Ectodermal cell (in vitro differentiated cells): ENCODE measurements at regions not wholly inside any gene's neighbourhood (a gene's known extent, or its start where the extent isn't known, plus 50 kb on each side); places are given as distances from the start of the nearest gene placed in this dataset.

Source experiments
- H3K27ac ChIP-seq: 2 replicates; pipeline ENCODE4 v1.7.0; 2013; ENCODE audit warnings: mild to moderate bottlenecking, low read depth, low read length; ENCODE audit not compliant: insufficient read depth, poor library complexity, severe bottlenecking
- H3K27me3 ChIP-seq: 2 replicates; pipeline ENCODE4 v1.7.0; 2013; ENCODE audit warnings: mild to moderate bottlenecking, low read length; ENCODE audit not compliant: insufficient read depth, control insufficient read depth, poor library complexity, severe bottlenecking
- H3K36me3 ChIP-seq: one replicate; pipeline ENCODE4 v1.7.0; 2013; ENCODE audit warnings: low read length; ENCODE audit not compliant: control insufficient read depth, insufficient read depth
- H3K4me1 ChIP-seq: one replicate; pipeline ENCODE4 v1.7.0; 2013; ENCODE audit warnings: low read length; ENCODE audit not compliant: control insufficient read depth, insufficient read depth
- H3K4me3 ChIP-seq: 2 replicates; pipeline ENCODE4 v1.7.0; 2013; ENCODE audit warnings: low read depth, low read length, control low read depth; ENCODE audit not compliant: insufficient read depth
- H3K9me3 ChIP-seq: 2 replicates; pipeline ENCODE4 v1.7.0; 2013; ENCODE audit warnings: mild to moderate bottlenecking, low read length, moderate library complexity; ENCODE audit not compliant: control insufficient read depth
- WGBS, 2 experiments: methylation state at CpG; one replicate each; pipeline ENCODE4 v1.1.7; 2013; ENCODE audit warnings: missing lambda C conversion rate in 2 of 2; 5-methylcytosine and 5-hydroxymethylcytosine counted together

DNA sequence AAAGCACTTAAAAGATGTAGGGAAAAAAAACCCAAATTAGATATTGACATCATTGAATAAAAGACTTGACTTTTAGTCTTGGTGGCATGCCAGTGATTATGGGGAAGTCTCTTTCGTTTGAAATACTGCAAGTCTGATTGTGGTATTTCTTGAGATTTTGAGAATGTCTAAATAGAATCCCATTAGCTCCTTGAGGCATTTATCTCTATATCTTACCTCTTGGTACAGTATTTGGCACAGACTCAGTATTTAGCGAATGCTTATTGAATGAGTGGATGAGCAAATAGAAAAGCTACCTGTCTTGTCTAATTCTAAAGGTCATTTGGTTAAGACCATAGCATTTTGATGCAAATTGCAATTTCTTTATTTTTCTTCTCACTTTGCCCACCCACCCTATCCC lies 156.5 kb downstream of the TFAP2B start:
- Histone ChIP-seq H3K4me3 (no peak overlapping the region), H3K36me3 (no peaks in the 10 kb centered on the region), H3K9me3 (peaks cover 2% of the 10 kb centered on the region), H3K27me3 (no peaks in the 10 kb centered on the region), H3K27ac (no peak overlapping the region), H3K4me1 (no peaks in the 10 kb centered on the region)
- WGBS, 2 experiments = 90 to 92% methylated on average over 2 of the region's 2 CpGs

- WGBS, 2 experiments = 100% methylated on average over 1 of the region's 2 CpGs; no CpG with 5 or more reads in 1 of the 2 experiments
- H3K4me3 ChIP-seq = no peak overlapping the region
- peaks cover 2% of the 10 kb centered on the region for H3K9me3 ChIP-seq
Measured at GRCh38 chr6:50976907-50977306, 158.2 kb downstream of the TFAP2B start.

DNA sequence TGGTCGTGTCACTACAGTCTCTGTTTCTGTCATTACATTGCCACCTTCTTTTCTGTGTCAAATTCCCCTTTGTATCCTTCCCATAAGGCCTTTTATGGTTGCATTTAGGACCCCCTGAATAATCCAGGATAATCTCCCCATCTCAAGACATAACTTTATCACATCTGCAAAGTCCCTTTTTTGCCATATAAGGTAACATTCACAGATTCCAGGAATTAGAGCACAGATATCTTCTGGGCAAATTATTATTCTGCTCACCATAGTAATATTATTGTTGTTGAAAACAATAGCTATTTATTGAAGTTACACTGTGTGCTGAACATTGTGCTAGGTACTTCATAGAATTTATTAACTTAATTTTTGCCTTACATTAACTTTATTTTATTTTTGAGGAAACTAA lies 159.1 kb downstream of the TFAP2B start:
- Histone ChIP-seq H3K27ac (no peak overlapping the region), H3K27me3 (no peaks in the 10 kb centered on the region), H3K36me3 (no peaks in the 10 kb centered on the region), H3K9me3 (peaks cover 2% of the 10 kb centered on the region), H3K4me1 (no peaks in the 10 kb centered on the region), H3K4me3 (no peak overlapping the region)
- WGBS, 2 experiments = 91 to 92% methylated on average over 1 of the region's 1 CpG

More at GRCh38 chr6:50976907-50977306, 158.2 kb downstream of the TFAP2B start:
- H3K36me3 ChIP-seq = no peaks in the 10 kb centered on the region
- H3K4me1 ChIP-seq = no peaks in the 10 kb centered on the region
- H3K27me3 ChIP-seq = no peaks in the 10 kb centered on the region
- no peak overlapping the region for H3K27ac ChIP-seq

DNA sequence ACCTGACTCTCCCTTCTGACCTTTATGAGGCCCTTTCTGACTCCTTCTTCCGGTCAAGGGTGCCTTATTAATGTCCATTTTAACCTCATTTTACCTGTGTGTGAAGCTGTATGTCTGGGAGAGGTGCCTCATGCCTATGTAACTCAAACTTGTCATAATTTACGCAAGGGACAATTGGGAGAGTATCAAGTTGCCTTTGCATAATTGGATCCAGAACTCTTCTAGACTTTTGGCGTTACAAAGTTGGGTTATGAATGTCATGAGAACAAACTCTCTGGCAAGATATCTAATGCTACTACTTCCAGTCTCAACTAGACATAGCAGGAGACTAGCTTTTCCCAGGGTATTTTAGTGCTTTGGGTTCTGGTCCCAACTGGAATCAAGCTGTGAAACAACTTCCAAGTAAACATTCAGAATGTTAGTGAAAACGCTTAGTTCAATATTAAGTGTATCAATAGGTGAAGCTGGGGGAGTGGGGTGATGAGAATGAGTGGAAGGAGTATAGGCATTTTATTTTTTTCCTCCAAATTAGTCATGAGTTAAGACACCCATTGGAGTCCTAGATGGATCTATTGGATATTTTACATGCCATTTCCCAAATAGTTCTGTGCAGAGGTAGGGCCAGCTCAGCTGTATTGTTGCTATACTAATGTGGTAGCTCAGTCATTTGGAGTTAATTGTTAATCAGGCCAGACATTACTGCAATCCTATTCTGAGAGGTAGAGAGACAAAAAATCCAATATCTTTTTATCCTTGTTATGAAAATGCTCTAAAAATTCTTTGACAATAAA lies 159.9 kb downstream of the TFAP2B start:
- Histone ChIP-seq H3K36me3 (no peaks in the 10 kb centered on the region), H3K27ac (no peak overlapping the region), H3K9me3 (peaks cover 2% of the 10 kb centered on the region), H3K27me3 (no peaks in the 10 kb centered on the region), H3K4me3 (no peak overlapping the region), H3K4me1 (no peaks in the 10 kb centered on the region)
- WGBS, 2 experiments = 73% methylated on average over 3 to 4 of the region's 4 CpGs

DNA sequence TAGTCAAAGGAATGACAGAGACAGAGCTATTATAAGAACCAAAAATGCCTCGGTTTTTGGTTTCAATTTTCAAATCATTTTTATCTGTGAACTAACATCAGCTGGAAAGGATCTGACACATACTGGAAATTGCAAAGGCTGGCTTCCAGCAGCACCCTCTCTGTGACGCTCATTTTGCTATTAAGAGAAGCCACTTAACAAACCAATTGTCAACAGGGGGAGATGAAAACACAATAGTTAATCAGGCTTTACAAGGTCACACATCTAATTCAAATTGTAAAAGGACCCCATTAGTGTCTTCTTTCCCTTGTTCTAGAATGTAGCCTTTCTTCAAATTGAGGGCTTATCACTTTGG lies 160.5 kb downstream of the TFAP2B start:
- no peaks in the 10 kb centered on the region for H3K27me3 ChIP-seq
- no peaks in the 10 kb centered on the region for H3K4me1 ChIP-seq
- no peak overlapping the region for H3K4me3 ChIP-seq
- H3K36me3 ChIP-seq = no peaks in the 10 kb centered on the region
- H3K9me3 ChIP-seq = peaks cover 2% of the 10 kb centered on the region
- H3K27ac ChIP-seq = no peak overlapping the region
- WGBS, 2 experiments = 48 to 60% methylated on average over 2 of the region's 2 CpGs

- Histone ChIP-seq H3K9me3 (no peaks in the 10 kb centered on the region), H3K27me3 (no peaks in the 10 kb centered on the region), H3K4me3 (no peak overlapping the region), H3K36me3 (no peaks in the 10 kb centered on the region), H3K4me1 (no peaks in the 10 kb centered on the region), H3K27ac (no peak overlapping the region)
- 86 to 90% methylated on average over 3 of the region's 3 CpGs for WGBS, 2 experiments
Measured at GRCh38 chr6:50984135-50984534, 165.5 kb downstream of the TFAP2B start.

DNA sequence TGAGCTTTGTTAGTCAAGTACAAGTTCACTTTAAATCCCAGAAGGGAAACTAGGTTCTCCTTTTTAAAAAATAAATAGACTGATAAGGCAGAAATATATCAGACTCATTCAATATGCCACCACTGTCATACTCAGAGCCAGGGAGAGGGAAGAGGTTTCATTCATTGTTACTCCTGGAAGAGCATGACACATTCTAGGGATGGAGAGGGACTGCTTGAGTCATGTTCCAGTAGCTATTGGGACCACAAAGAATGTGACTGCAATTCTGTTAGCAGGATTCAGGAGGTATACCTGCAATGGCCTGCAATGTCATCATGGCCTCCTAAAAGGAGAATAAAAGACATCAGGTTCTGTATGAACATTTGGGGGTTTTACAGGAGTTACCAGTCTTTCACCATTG lies 167.6 kb downstream of the TFAP2B start:
- Histone ChIP-seq H3K36me3 (no peaks in the 10 kb centered on the region), H3K27me3 (no peaks in the 10 kb centered on the region), H3K9me3 (no peaks in the 10 kb centered on the region), H3K4me1 (no peaks in the 10 kb centered on the region), H3K4me3 (no peak overlapping the region), H3K27ac (no peak overlapping the region)

DNA sequence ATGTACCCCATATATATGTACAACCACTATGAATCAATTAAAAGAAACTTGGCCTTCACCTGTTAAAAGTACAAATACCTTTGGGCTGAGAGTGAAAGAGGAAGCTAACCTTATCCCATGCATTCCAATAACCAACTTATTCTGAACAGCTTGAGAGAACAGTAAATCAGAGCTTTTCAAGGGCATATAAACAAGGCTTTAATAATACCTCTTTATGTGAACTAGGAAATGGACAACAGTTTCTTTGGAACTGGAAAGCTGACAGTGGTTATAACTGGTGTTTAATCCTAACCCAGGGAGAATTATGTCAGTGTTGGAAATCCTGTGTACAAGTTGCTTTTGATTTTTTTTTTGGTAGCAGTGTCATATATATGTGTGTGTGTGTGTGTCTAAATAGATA lies 170.5 kb downstream of the TFAP2B start:
- H3K4me3 ChIP-seq = no peak overlapping the region

DNA sequence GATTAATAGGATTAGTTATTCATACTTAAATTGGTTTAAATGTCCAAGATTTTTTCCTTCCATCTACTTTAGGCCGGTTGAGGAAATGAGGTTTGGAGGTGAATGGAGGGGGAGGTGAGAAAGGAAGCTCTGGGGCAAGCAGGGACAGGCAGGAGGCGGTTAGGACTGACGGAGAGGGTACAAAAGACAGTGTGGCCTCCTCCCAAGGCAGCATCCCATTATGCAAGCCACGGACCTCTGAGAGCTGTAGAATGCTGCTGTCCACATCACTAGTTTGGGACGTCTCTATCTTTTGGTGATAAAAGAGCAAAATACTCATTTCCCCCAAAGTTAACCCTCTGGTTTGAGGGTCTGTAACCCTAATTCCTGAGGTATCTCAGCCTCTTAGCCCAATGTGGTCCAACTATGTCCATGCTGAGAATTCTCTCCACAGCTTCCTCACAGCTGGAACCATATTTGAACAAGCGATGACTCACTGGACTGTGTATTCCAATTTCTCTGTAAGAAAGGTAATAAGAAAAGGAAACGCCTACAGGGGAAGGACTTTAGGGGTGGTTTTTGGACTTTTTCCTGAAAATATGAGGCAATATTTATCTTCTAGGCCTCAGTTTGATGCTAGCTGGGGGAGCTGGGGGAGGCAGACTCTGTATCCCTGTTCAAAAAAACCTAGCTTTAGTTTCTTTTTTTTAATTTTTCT lies 172.2 kb downstream of the TFAP2B start:
- WGBS, 2 experiments = 85% methylated on average over 7 of the region's 7 CpGs
- Histone ChIP-seq H3K9me3 (no peaks in the 10 kb centered on the region), H3K36me3 (no peaks in the 10 kb centered on the region), H3K27ac (no peak overlapping the region), H3K4me1 (no peaks in the 10 kb centered on the region), H3K27me3 (no peaks in the 10 kb centered on the region), H3K4me3 (no peak overlapping the region)

More for the DNA sequence above, 170.5 kb downstream of the TFAP2B start:
- Histone ChIP-seq H3K36me3 (no peaks in the 10 kb centered on the region), H3K4me1 (no peaks in the 10 kb centered on the region), H3K27me3 (no peaks in the 10 kb centered on the region), H3K9me3 (no peaks in the 10 kb centered on the region), H3K27ac (no peak overlapping the region)

- H3K27me3 ChIP-seq = no peaks in the 10 kb centered on the region
- H3K4me3 ChIP-seq = no peak overlapping the region
- H3K27ac ChIP-seq = no peak overlapping the region
- 95% methylated on average over 3 of the region's 3 CpGs for WGBS, 2 experiments
- no peaks in the 10 kb centered on the region for H3K4me1 ChIP-seq
- no peaks in the 10 kb centered on the region for H3K36me3 ChIP-seq
- H3K9me3 ChIP-seq = no peaks in the 10 kb centered on the region
Measured at GRCh38 chr6:50992232-50992631, 173.6 kb downstream of the TFAP2B start.
